ENCODE measurements at regions not wholly inside any gene's neighbourhood (a gene's known extent, or its start where the extent isn't known, plus 50 kb on each side); places are given as distances from the start of the nearest gene placed in this dataset.

DNA sequence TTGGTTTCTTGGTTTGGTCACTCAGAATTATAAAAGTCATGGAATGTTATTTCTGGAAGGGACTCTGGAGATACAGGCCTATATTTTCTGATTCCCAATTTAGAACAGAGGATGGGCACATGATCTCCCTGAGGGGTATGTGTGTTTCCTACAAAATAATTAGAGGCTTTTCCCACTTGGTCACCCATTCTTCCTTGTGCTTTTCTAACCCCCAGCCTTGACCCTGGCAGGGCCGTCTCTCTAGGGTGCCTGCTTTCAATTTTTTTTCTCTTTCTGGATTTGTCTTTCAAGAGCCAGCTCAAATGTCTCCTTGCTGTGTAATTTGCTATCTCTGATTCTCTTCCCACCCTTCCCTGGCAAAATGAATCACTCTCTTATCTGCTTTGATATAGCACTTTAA lies 131.9 kb downstream of the HLX start:
- Histone ChIP-seq H3K18ac (ENCODE audit: low read length) (no peak overlapping the region), H3K79me1 (ENCODE audit: low read depth, low read length) (no peaks in the 10 kb centered on the region), H4K91ac (ENCODE audit: low read depth, low read length, poor library complexity) (no peak overlapping the region), H3K27ac (replicated peaks; ENCODE audit: low read length) (no peak overlapping the region), H3K4ac (ENCODE audit: low read length) (no peak overlapping the region), H3K23ac (ENCODE audit: low read depth, low read length, poor library complexity) (no peak overlapping the region), H3K9ac (ENCODE audit: low read depth, low read length, poor library complexity) (no peak overlapping the region), H2BK15ac (ENCODE audit: low read length) (no peak overlapping the region), H3K27me3 (ENCODE audit: control insufficient read depth in 3 of 3, insufficient read depth in 3 of 3, low read depth in 1 of 3, low read length in 3 of 3) (no peaks in the 10 kb centered on the region), H2AK5ac (ENCODE audit: low read depth, low read length) (no peak overlapping the region), H2AFZ (ENCODE audit: low read length) (no peak overlapping the region), H3K4me2 (ENCODE audit: insufficient read depth, low read length, poor library complexity, severe bottlenecking) (no peak overlapping the region), H3K36me3 (replicated peaks in 1 of 2; ENCODE audit: control insufficient read depth in 2 of 2, insufficient read depth in 2 of 2, low read length in 2 of 2) (no peaks in the 10 kb centered on the region), H3K14ac (ENCODE audit: low read length) (no peak overlapping the region), H3K4me3 (ENCODE audit: low read length in 2 of 2) (no peak overlapping the region), H2BK12ac (ENCODE audit: low read length) (no peak overlapping the region), H2BK5ac (ENCODE audit: low read length) (no peak overlapping the region), H2BK120ac (ENCODE audit: low read depth, low read length) (no peak overlapping the region), H3K9me3 (replicated peaks in 1 of 2; ENCODE audit: control insufficient read depth in 2 of 2, insufficient read depth in 1 of 2, low read depth in 1 of 2, low read length in 2 of 2) (no peaks in the 10 kb centered on the region), H3K4me1 (ENCODE audit: control insufficient read depth in 2 of 2, insufficient read depth in 1 of 2, low read depth in 1 of 2, low read length in 2 of 2) (peaks cover 0 to 4% of the 10 kb centered on the region in 2 donors), H4K8ac (ENCODE audit: low read depth, low read length) (no peak overlapping the region)
- no peak for DNase-seq (ENCODE audit: low spot score)
- no CpG with 5 or more reads among the region's 1 CpG for whole genome bisulfite sequencing, 2 donors (ENCODE audit: extremely low coverage in 2 of 2, insufficient read length in 2 of 2, insufficient replicate concordance in 1 of 2)

- Histone ChIP-seq H3K9ac (ENCODE audit: low read depth, low read length, poor library complexity) (no peak overlapping the region), H2BK120ac (ENCODE audit: low read depth, low read length) (no peak overlapping the region), H4K8ac (ENCODE audit: low read depth, low read length) (no peak overlapping the region), H3K27me3 (ENCODE audit: control insufficient read depth in 3 of 3, insufficient read depth in 3 of 3, low read depth in 1 of 3, low read length in 3 of 3) (no peaks in the 10 kb centered on the region), H3K9me3 (replicated peaks in 1 of 2; ENCODE audit: control insufficient read depth in 2 of 2, insufficient read depth in 1 of 2, low read depth in 1 of 2, low read length in 2 of 2) (no peaks in the 10 kb centered on the region), H2BK12ac (ENCODE audit: low read length) (no peak overlapping the region), H2BK15ac (ENCODE audit: low read length) (no peak overlapping the region), H3K14ac (ENCODE audit: low read length) (no peak overlapping the region), H3K18ac (ENCODE audit: low read length) (no peak overlapping the region), H3K4me1 (ENCODE audit: control insufficient read depth in 2 of 2, insufficient read depth in 1 of 2, low read depth in 1 of 2, low read length in 2 of 2) (peaks cover 0 to 4% of the 10 kb centered on the region in 2 donors), H3K27ac (replicated peaks; ENCODE audit: low read length) (no peak overlapping the region), H2BK5ac (ENCODE audit: low read length) (no peak overlapping the region), H2AK5ac (ENCODE audit: low read depth, low read length) (no peak overlapping the region), H3K4me2 (ENCODE audit: insufficient read depth, low read length, poor library complexity, severe bottlenecking) (no peak overlapping the region), H3K36me3 (replicated peaks in 1 of 2; ENCODE audit: control insufficient read depth in 2 of 2, insufficient read depth in 2 of 2, low read length in 2 of 2) (no peaks in the 10 kb centered on the region), H4K91ac (ENCODE audit: low read depth, low read length, poor library complexity) (no peak overlapping the region), H3K4me3 (ENCODE audit: low read length in 2 of 2) (no peak overlapping the region), H3K23ac (ENCODE audit: low read depth, low read length, poor library complexity) (no peak overlapping the region), H2AFZ (ENCODE audit: low read length) (peak overlapping the region; percentile 36), H3K4ac (ENCODE audit: low read length) (no peak overlapping the region), H3K79me1 (ENCODE audit: low read depth, low read length) (no peaks in the 10 kb centered on the region)
- no peak for DNase-seq (ENCODE audit: low spot score)
- WGBS, 2 donors (ENCODE audit: extremely low coverage in 2 of 2, insufficient read length in 2 of 2, insufficient replicate concordance in 1 of 2): no CpG with 5 or more reads among the region's 5 CpGs
Observed at GRCh38 chr1:221012120-221012519, 132.9 kb downstream of the HLX start.

- Histone ChIP-seq H2BK15ac (ENCODE audit: low read length) (no peak overlapping the region), H3K4ac (ENCODE audit: low read length) (no peak overlapping the region), H4K8ac (ENCODE audit: low read depth, low read length) (no peak overlapping the region), H3K4me1 (ENCODE audit: control insufficient read depth in 2 of 2, insufficient read depth in 1 of 2, low read depth in 1 of 2, low read length in 2 of 2) (peaks cover 0 to 4% of the 10 kb centered on the region in 2 donors), H3K4me2 (ENCODE audit: insufficient read depth, low read length, poor library complexity, severe bottlenecking) (no peak overlapping the region), H2AK5ac (ENCODE audit: low read depth, low read length) (no peak overlapping the region), H2BK5ac (ENCODE audit: low read length) (no peak overlapping the region), H3K27ac (replicated peaks; ENCODE audit: low read length) (no peak overlapping the region), H2BK12ac (ENCODE audit: low read length) (no peak overlapping the region), H3K18ac (ENCODE audit: low read length) (no peak overlapping the region), H3K9me3 (replicated peaks in 1 of 2; ENCODE audit: control insufficient read depth in 2 of 2, insufficient read depth in 1 of 2, low read depth in 1 of 2, low read length in 2 of 2) (no peaks in the 10 kb centered on the region), H3K23ac (ENCODE audit: low read depth, low read length, poor library complexity) (no peak overlapping the region), H2AFZ (ENCODE audit: low read length) (no peak overlapping the region), H2BK120ac (ENCODE audit: low read depth, low read length) (no peak overlapping the region), H3K4me3 (ENCODE audit: low read length in 2 of 2) (no peak overlapping the region), H3K79me1 (ENCODE audit: low read depth, low read length) (no peaks in the 10 kb centered on the region), H4K91ac (ENCODE audit: low read depth, low read length, poor library complexity) (no peak overlapping the region), H3K9ac (ENCODE audit: low read depth, low read length, poor library complexity) (no peak overlapping the region), H3K14ac (ENCODE audit: low read length) (no peak overlapping the region), H3K36me3 (replicated peaks in 1 of 2; ENCODE audit: control insufficient read depth in 2 of 2, insufficient read depth in 2 of 2, low read length in 2 of 2) (no peaks in the 10 kb centered on the region), H3K27me3 (ENCODE audit: control insufficient read depth in 3 of 3, insufficient read depth in 3 of 3, low read depth in 1 of 3, low read length in 3 of 3) (no peaks in the 10 kb centered on the region)
- WGBS, 2 donors (ENCODE audit: extremely low coverage in 2 of 2, insufficient read length in 2 of 2, insufficient replicate concordance in 1 of 2): no CpG with 5 or more reads among the region's 3 CpGs
- DNase-seq (ENCODE audit: low spot score): no peak
Observed at GRCh38 chr1:221013691-221014660, 134.7 kb downstream of the HLX start.

DNA sequence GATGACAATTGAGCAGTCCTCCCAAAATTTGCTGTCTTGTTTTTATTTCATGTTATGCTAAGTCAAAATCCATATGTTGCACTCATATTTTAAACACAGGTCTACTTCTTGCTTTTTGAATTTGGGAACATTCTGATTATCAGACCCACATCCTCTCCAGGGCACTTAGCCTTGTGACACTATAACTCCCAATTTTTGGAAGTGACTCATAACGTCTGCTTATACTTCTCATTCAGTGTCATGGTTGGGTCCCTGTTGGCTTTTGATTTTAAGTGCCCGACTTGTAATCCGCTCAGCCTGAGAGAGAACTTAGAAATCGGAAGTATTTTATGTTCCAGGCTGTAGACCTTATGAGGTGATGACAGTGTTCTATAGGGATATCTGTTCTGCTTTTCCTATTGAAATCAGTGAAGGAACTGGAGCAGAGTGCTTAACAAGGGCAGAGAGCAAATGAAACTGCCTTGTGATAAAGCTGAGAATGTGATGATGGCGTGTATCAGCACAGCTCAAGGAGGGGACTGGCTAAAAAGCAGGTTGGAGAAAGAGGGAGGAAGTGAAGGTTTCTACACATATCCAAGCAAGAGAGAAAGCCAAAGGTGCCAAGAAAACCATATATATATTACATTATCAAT lies 136.0 kb downstream of the HLX start:
- no peaks in the 10 kb centered on the region for H3K9me3 ChIP-seq (replicated peaks in 1 of 2; ENCODE audit: control insufficient read depth in 2 of 2, insufficient read depth in 1 of 2, low read depth in 1 of 2, low read length in 2 of 2)
- H2BK12ac ChIP-seq (ENCODE audit: low read length): no peak overlapping the region
- no peak overlapping the region for H4K91ac ChIP-seq (ENCODE audit: low read depth, low read length, poor library complexity)
- no peak overlapping the region for H3K27ac ChIP-seq (replicated peaks; ENCODE audit: low read length)
- H3K9ac ChIP-seq (ENCODE audit: low read depth, low read length, poor library complexity): no peak overlapping the region
- H2BK15ac ChIP-seq (ENCODE audit: low read length): no peak overlapping the region
- no peaks in the 10 kb centered on the region for H3K36me3 ChIP-seq (replicated peaks in 1 of 2; ENCODE audit: control insufficient read depth in 2 of 2, insufficient read depth in 2 of 2, low read length in 2 of 2)
- WGBS, 2 donors (ENCODE audit: extremely low coverage in 2 of 2, insufficient read length in 2 of 2, insufficient replicate concordance in 1 of 2): no CpG with 5 or more reads among the region's 5 CpGs
- peaks cover 0 to 4% of the 10 kb centered on the region in 2 donors for H3K4me1 ChIP-seq (ENCODE audit: control insufficient read depth in 2 of 2, insufficient read depth in 1 of 2, low read depth in 1 of 2, low read length in 2 of 2)
- no peaks in the 10 kb centered on the region for H3K79me1 ChIP-seq (ENCODE audit: low read depth, low read length)
- H3K27me3 ChIP-seq (ENCODE audit: control insufficient read depth in 3 of 3, insufficient read depth in 3 of 3, low read depth in 1 of 3, low read length in 3 of 3): no peaks in the 10 kb centered on the region
- H3K14ac ChIP-seq (ENCODE audit: low read length): no peak overlapping the region
- H3K18ac ChIP-seq (ENCODE audit: low read length): no peak overlapping the region
- DNase-seq (ENCODE audit: low spot score): no peak
- no peak overlapping the region for H2AFZ ChIP-seq (ENCODE audit: low read length)
- no peak overlapping the region for H3K4ac ChIP-seq (ENCODE audit: low read length)
- no peak overlapping the region for H2BK120ac ChIP-seq (ENCODE audit: low read depth, low read length)
- no peak overlapping the region for H2AK5ac ChIP-seq (ENCODE audit: low read depth, low read length)
- no peak overlapping the region for H2BK5ac ChIP-seq (ENCODE audit: low read length)
- no peak overlapping the region for H3K4me3 ChIP-seq (ENCODE audit: low read length in 2 of 2)
- H3K23ac ChIP-seq (ENCODE audit: low read depth, low read length, poor library complexity): no peak overlapping the region
- no peak overlapping the region for H3K4me2 ChIP-seq (ENCODE audit: insufficient read depth, low read length, poor library complexity, severe bottlenecking)
- no peak overlapping the region for H4K8ac ChIP-seq (ENCODE audit: low read depth, low read length)

Data from neuronal stem cell (in vitro differentiated cells).